ENCODE measurements at regions not wholly inside any gene's neighbourhood (a gene's known extent, or its start where the extent isn't known, plus 50 kb on each side); places are given as distances from the start of the nearest gene placed in this dataset.

DNA sequence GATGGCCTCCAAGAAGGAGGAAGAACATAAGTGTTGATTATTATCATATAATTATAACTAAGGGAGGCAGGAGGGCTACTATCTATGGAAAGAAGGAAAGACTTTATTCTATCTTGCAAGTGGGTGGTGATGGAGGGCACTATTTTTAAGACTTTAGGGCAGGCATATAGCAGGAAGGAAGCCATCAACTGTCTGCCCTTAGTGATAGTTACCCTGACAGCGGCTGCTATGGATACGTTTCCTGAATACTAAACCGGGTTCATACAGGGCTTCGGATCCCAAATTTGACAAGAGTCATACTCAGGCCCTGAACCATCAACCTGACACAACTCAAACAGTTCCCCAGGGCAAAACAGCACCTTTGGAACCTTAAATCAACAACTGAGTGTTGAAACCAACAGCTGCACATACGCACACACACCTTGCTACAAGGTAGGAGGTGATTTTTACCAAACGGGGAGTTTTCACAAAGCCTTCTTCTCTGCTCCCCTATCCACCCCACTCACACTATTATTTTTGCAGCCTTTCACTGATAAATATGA, 397.2 kb downstream of the OMA1 start:
- FAIRE-seq (no peak), DNase-seq (ENCODE audit: low spot score) (no peak)

DNA sequence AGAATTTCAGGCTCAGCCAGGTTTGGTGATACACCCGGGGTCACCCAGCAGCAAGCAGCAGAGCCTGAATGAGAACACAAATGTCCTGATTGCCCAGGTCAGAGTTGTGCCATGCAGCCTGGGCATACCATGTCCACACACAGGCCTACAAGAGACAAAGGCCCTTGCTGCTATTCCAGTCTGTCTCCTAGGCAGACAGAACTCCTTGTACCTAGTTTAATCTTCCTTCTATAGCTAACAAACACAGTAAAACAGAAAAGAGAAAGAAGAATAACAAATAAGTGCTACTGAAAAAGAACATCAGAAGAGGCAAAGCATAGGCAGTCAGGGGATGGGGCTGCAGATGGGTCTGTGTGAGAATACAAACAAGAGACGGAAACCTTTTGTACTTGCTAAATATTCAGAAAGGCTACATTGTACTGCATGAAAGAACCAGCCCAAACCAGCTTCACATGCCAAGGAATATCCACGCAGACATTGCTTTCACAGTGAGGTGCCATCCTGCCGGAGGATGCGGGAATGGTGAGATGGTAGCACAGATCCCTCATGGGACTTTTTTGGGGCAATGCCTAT, 401.7 kb downstream of the OMA1 start:
- DNase-seq (ENCODE audit: low spot score) = no peak
- no peak for FAIRE-seq

DNA sequence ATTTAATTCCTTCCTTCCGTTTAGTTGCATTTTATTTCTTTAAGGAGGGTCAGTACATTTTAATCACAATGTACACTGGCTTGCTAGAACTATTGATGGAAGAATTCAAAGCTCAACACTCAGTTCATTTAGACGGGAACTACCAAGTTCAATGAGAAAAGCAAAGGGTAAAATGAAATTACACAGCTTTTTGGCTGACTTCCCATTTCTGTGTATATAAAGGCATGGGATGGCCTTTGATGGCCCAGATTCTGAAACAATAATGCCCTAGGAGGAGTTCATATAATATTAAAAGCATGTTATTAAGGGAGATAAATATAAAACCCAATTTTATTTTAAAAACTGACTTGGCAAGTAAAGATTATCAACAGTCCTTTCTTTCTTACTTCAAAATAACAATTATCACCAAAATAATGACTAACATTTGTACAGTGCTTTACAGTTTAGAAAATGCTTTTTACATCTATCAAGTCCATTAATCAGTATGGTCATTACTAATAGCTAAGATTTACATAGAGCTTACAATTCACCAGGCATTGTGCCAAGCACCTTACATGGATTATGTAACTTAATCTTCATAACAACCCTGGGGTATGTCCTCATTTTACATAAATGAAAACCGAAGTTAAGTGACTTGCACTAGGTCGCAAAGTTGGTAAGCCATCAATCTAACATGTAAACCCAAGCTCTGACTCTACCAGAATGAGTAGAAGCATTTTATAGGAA, 402.4 kb downstream of the OMA1 start:
- FAIRE-seq (no peak), DNase-seq (ENCODE audit: low spot score) (no peak)

DNA sequence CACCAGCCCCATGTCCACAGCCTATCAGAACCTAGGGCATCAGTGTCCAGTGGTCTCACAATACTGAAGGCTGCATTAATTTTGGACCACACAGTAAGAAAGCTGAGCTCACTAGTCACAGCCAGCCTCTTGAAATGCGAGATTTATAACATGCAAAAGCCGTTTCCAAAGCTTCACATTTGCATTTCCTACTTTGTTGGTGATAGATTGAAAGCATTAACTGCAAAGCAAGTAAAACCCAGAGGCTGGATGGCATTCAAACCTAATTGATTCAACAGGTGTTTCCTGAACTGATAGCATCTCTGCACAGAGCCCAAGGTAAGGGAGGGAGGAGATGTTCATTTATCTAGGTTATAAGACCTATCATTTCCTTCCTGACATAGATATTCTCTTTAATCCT, 410.1 kb downstream of the OMA1 start:
- DNase-seq (ENCODE audit: low spot score) (no peak), FAIRE-seq (no peak)

DNA sequence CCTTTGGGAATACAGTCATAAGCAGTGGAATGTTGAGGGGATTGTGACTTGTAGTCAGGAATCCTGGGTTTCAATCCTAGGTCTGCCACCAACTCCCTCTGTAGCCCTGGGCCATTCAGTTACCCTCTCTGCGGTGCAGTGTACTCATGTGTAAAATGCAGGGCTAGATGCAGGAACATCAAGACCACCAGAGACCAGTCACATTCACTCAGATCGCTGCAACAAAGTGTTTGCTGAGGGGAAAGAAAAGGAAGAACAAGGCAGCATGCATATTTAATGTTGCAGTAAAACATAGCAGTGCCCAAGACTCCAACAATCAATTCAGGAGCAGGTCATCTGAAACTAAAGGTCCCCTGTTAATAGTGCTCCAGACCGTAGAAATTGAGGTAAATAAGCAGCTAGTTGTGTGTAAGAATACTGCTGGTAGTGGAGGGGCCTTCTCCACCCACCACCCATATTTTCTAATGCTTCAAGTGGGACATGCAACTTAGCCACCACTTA, 410.7 kb downstream of the OMA1 start:
- no peak for FAIRE-seq
- no peak for DNase-seq (ENCODE audit: low spot score)

DNA sequence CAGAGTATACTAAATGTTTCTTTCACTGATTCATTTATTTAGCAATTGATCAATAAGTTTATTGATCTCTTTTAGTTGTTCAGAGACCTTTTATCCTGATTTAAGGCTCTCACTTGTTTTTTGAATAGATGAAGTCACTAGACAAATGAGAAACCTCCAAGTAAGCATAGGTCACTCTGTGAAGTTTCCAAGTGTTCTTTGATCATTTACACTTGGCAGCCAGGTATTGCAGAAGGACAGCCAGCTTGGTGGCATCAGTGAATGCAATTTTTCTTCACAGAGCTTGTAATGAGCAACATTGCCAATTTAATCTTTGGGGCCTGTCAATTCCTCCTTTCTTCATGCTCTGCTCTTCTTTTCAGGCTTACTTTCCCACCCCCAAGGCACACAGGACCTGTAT, 413.0 kb downstream of the OMA1 start:
- FAIRE-seq (no peak), DNase-seq (ENCODE audit: low spot score) (no peak)

DNA sequence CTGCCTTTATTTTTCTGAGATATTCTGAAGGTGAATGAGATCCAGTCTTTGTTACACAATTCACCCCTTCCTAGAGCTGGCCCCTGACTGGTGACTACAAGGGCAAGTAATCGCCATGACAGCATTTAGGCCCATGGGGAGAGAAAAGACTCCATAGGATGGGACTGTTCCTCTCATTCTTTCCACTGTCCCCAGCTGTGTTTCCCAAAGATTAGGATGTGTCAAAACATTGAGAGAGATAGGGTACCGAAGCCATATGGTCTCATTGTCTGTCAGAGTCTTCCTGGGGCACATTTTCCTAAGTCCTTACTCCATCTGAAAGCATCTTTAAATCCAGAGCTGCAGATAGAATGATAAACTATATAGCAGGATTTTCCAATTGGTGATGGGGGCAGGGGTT, 423.5 kb downstream of the OMA1 start:
- no peak for FAIRE-seq
- no peak for DNase-seq (ENCODE audit: low spot score)

DNA sequence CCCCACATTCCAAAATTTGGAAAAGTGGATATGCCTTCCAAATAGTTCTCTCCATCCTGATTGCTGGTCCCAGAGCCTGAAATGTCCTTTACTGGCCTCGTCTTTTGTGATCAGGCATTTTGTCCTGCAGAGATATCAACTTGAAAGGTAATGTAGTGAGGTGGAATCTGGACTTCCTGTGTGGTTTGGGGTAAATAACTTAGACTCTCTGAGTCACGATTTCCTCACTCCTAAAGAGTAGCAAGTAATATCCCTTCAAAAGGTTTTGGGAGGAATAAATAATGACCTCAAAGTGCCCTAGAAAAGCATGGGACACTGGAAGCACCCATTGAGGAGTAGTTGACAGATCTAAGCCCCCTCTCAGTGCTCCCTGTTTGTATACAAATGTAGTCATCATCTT, 426.6 kb downstream of the OMA1 start:
- no peak for FAIRE-seq
- DNase-seq (ENCODE audit: low spot score) = peak; percentile 44

DNA sequence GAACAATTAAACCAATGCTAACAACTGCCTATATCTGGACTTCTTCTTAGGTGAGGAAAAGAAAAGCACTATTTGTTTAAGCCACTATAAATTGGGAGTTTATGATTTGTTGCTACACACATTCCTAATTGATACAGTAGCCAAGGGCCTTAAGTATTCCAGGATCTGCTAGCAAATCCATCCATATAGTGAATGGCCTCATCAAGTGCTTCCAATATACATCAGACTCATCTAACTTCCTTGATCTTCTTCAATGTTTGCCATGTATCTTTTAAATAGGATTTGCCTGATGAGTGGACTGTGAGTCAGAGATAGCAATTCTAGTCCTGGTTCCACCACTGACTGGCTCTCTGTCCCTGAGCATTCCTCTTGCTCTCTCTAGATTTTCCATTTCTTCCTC, 430.2 kb downstream of the OMA1 start:
- FAIRE-seq (no peak), DNase-seq (ENCODE audit: low spot score) (no peak)

DNA sequence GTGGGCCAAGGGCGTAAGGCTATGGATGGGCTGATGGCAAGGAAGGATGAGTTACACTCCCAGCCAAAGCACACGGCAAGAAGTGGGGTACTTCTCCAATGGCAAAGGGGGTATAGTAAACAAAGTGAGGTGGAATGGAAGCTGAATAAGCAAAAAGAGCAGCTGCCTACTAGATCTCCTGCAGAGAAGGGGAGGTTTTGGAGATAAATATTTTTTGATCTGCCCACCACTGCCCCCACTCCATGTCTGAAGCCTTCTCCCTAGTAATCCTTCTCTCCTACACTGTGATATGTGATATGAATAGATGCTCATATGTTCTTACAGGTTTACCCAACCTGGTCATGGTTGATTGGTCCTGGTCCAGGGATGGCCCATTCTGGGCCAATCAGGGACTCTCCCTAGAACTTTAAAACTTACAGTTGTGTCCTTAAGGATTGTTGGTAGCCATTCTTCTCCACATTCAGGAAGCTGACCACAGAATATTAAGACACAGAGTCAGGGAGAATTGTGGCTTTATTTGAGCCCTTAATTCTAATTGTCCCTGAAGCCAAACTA, 436.8 kb downstream of the OMA1 start:
- FAIRE-seq (no peak), DNase-seq (ENCODE audit: low spot score) (no peak)

DNA sequence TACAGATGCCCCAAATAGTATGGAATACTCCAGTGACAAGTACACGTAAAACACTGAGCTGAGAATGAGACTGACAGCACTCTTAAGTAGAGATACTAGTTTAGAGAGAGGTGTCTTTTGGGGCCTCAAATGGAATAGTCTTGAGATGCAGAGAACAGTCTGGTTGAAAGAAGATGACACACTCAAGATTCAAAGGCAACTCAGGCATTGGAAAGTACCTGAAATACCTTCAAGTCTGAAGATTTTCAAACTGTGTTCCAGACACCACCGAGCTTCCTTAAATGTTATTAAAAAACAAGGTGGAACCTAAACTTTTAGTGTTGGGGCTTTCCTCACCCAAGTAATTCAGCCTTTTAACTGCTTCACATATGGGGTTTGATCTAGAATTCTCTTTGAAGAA, 437.7 kb downstream of the OMA1 start:
- FAIRE-seq (no peak), DNase-seq (ENCODE audit: low spot score) (no peak)

DNA sequence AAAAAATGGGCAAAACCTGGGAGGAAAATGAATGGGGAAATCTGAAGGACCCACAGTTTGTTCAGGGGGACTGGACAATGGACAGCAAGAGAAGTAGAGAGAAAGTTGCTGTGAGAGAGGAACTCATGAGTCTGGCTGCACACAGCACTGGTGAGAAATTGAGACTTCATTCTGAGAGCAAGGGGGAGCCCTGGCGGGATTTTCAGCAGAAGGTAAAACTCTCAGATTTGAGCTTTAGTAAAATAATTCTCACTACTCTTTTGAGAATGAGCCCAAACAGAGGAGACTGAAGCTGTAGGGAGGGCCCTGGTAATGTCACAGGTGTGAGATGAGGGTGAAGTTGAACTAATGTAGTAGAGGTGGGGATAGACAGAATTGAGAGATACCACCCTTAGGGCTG, 438.6 kb downstream of the OMA1 start:
- FAIRE-seq (no peak), DNase-seq (ENCODE audit: low spot score) (no peak)

DNA sequence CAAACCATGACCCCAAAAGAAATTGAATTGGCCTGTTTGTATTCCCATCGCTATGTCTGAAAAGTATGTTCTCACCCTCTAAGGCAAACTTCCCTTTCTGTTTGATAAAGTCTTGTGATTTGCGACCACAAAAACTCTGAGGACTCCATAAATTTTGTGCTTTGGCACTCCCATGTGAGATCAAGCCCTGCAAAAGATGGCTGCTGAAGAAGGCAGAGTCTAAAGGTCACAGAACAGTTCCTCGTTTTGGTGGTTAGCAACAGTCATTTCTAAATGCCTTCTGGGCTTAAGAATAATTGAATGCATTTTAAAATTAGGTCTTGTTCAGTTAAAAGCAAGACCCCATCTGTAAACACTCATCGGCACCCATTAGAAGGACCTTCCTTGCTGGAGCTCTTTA, 441.6 kb downstream of the OMA1 start:
- FAIRE-seq (no peak), DNase-seq (ENCODE audit: low spot score) (no peak)

DNA sequence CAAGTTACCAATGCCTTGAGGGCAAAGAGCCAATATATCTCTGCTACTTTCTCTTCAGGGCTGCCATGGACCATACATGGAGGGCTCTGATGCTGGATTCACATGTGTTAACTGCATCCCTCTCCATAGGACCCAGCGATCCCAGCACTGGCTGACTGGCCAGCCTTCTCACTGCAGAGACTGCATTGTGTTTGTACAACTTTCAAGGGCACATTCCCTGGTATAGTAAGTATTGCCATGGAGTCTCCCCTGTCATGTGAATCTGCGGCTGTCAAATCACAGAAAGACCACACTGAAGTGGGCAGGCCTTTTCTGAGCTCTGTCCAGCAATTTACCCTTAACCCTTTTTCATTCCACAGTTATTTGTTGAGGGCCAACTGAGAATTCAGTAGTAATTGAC, 449.8 kb downstream of the OMA1 start:
- DNase-seq (ENCODE audit: low spot score) (no peak), FAIRE-seq (no peak)

DNA sequence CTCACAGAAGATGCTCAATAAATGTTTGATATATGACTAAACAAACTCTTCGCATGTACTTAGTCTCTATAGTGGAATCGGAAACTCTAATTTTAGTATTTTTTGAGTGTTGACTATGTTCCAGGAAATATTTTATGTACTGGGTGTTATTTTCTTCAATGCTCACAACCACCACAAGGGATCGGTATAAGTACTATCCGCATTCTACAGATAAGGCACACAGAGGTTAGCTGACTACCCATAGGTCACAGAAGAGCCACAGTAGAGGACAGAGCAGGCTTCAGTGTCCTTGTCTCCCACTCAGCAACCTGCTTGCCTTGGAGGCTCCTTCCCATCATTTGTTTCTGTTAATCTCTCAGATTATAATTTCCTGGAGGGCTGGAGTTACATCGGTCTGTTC, 451.3 kb downstream of the OMA1 start:
- FAIRE-seq = no peak
- DNase-seq (ENCODE audit: low spot score) = no peak

DNA sequence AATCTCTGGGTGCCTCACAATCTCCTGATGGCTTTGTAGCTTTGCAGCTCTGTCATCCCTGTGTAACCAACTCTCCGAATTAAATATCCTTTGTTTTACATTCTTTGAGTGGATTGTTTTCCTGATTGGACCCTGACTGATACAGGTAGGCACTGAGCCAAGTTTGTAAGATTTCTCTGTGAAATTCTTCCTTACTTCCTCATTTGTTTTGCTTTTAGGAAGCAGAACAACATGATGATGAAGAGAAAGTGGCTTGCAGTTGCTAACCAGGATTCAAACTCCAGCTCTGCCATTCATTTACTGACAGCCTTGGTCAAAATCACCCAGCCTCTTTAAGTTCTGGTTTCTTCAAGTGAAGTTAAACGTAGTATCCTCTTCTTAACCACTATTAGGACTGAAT, 452.3 kb downstream of the OMA1 start:
- no peak for DNase-seq (ENCODE audit: low spot score)
- no peak for FAIRE-seq

DNA sequence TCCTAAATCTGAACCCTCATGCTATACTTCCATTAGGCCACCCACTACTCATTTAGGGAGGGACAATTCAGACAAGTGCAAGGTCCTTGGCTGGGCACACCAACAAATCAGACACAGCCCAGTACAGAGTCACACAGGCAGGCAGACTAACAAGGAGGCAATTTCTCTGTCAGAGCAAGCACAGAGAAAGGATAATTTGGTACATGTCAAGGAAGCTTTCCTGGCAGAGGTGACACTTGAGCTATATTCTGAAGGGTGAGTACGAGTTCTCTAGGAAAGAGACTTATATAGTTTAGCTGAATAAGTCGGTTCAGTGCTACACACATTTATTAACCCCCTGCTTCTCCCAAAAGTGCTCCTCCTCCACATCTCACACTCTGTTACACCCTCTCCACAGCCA, 455.9 kb downstream of the OMA1 start:
- FAIRE-seq = no peak
- no peak for DNase-seq (ENCODE audit: low spot score)

DNA sequence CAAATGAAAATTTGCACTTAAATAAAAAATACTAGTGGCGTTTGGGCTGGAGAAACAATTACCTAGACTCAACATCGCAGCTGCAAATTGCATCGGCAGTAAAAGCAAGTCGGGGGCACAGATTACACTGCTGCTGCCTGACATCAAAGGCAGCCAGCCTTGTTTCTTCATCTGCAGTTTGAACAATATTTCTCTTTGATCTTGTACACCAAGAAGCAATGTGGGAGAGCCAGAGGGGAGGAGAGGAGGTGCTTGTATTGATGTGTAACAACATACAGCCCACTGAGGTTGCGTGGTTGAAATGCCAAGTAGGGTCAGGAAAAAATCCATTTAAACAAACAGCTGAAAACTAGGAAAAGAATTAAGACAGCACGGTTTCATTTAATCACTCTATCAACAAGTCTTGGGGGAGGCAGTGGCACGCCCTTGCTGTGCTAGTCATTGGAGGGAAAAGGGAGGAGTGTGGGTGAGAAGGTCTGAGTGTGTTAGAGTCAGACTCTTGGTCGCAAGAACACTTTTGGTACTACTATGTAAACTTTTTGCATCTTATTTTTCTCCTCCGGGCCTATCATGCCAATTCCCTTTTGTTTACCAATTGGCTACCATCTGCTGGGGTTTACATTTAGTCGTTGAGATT, 456.5 kb downstream of the OMA1 start:
- DNase-seq (ENCODE audit: low spot score) = no peak
- no peak for FAIRE-seq

DNA sequence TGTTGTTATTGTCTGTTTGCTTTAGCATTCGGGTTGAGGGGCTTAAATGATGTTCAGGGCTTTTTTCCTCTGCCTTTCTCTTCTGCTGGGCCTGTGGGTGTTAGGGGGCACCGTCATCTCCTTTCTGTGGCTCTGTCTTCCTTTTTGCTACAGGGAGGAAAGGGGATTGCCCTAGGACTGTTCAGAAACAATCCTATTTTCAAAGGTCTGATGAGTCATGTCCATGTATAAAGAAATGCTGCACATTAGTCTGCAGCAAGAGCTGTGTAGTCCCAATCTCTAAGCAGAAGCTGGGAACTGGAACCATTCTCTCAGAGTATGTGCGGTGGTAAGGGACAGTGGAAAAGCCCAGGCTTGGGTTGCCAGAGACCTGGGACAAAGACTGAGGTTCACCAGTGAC, 462.3 kb downstream of the OMA1 start:
- FAIRE-seq (no peak), DNase-seq (ENCODE audit: low spot score) (peak; percentile 14)

DNA sequence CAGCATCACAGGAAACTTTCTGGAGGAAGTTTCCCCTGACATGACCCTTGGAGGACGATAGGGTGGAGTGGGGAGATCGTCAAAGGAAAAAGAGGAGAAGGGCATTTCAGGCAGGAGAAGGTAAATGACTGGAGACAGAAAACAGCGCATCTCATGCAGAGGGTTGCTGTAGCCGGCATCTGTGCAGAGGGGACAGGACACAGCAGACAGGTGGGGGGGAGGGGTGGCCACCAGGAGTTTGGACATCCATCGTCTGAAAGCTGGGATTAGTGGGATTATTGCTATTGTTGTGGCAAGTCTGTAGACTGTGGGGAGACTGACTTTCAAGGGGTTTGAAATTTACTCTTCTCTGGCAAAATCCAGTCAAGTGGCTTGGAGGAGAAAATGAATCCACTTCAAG, 463.9 kb downstream of the OMA1 start:
- DNase-seq (ENCODE audit: low spot score) (no peak), FAIRE-seq (no peak)

DNA sequence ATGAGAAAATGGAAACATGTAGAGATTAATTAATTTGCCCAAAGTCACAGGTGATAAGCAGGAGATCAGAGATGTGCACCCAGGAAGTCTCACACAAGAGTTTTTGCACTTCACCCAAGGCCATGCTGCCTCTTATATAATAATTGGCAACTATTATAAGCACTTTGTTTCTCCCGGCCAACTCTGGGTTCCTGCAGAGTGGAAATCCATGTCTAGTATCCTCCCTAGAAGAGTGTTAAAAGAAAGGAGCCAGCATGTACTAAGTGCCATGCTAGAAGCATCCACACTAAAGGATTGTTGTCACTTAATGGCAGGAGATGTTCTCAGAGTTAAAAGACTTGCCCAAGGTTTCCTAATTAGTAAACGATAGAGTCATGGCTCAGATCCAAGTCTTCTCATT, 470.3 kb downstream of the OMA1 start:
- FAIRE-seq = no peak

DNA sequence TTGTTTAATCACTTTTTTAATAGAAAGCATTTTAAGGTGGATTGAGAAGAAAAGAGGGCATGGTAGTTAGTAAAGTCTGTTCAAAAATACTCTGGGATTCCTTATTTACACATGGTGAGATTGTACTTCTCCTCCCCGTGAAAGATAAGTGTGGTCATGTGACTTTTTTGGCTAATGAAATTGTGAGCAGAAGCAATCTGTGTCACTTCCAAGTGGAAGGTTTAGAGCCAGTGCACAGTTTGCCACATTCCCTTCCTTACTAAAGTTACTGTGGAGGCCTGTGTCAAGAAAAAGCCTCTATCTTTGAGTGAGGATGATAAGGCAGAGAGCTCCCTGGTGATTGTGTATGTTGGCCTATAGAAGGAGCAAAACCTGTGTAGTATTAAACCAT, 471.3 kb downstream of the OMA1 start:
- DNase-seq (ENCODE audit: low spot score) (no peak), FAIRE-seq (no peak)

More for the DNA sequence above, 470.3 kb downstream of the OMA1 start:
- DNase-seq (ENCODE audit: low spot score) = no peak
